Activated CD8-positive, alpha-beta memory T cell treated with anti-CD3 and anti-CD28 coated beads, Interleukin-2, amount 50 U/mL, for 1 hour (primary cell): ENCODE measurements at regions not wholly inside any gene's neighbourhood (a gene's known extent, or its start where the extent isn't known, plus 50 kb on each side); places are given as distances from the start of the nearest gene placed in this dataset.

Experiments
- DNase-seq: peaks from one replicate; pipeline ENCODE4 v3.0.0-alpha.2; 2020; ENCODE audit errors: extremely low read depth

DNA sequence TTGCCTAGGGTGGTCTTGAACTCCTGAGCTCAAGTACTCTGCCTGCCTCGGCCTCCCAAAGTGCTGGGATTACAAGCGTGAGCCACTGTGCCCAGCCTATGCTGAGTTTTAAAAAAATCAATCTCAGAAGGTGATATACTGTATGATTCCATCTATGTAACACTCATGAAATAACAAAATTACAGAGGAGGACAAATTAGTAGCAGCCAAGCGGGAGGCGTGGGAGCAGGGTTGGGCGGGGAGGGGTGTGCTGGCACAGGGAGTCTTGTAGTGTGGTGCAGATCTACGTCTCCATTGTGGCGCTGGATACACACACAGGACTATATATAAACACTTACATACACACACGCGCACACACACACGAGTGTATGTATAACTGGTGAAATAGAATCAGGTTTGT, 80.6 kb upstream of the LINGO1 start:
- no peak for DNase-seq

DNA sequence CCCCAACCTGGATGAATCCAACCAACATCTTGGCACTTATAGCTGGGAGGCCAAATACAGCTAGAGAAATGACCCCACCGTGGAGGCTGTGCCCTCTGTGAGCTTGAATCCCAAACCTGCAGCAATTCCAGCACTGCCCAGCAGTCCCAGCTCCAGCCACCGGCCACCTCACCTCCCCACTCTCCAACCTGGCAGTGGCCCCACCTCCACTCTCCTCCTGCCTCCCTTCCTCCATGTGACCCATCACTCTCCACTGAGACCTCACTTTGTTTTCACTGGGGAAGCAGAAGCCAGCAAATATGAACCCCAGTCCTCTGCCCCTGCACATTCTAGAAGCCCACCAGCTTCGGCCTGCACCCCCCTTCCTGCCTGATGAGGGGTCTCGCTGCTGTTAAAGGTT, 79.7 kb upstream of the LINGO1 start:
- DNase-seq, result no peak

DNA sequence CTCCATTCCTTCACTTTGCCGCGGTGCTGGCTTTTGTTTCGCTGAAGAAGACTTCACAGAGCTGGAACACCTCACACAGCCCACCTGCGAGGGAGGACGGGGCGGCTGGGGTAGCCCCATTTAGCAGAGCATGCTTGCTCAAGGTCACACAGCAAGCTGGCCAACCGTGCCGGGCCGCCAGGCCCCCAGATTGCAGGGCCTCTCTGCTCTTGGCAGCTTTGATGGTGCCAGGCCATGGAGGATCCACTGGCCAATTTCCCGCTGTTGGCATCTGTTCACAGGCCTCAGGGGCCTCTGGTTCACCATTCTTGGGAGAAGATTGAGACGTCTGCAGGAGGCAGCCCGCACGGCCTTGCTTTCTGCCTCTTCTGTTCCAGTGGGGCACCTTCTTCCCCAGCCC, 77.9 kb upstream of the LINGO1 start:
- DNase-seq, result no peak

DNA sequence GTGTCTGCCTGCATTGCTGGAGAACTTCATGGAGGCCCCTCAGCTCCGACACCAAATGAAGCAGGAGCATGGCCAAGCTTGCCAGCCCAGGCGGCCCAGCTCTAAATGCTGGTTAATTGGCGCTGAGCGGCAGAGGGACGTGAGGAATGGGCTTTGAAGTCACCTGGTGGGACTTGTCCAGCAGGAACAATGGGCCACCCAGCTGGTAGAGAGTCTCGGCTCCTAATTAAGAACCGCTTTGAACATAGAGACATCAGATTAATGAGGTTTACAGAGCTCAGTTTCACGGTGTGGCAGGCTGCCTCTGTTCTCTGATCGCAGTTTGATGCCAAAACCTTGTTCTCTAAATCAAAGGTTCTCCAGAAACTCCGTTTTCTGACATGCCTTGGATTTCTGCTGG, 77.5 kb upstream of the LINGO1 start:
- DNase-seq, result no peak

DNA sequence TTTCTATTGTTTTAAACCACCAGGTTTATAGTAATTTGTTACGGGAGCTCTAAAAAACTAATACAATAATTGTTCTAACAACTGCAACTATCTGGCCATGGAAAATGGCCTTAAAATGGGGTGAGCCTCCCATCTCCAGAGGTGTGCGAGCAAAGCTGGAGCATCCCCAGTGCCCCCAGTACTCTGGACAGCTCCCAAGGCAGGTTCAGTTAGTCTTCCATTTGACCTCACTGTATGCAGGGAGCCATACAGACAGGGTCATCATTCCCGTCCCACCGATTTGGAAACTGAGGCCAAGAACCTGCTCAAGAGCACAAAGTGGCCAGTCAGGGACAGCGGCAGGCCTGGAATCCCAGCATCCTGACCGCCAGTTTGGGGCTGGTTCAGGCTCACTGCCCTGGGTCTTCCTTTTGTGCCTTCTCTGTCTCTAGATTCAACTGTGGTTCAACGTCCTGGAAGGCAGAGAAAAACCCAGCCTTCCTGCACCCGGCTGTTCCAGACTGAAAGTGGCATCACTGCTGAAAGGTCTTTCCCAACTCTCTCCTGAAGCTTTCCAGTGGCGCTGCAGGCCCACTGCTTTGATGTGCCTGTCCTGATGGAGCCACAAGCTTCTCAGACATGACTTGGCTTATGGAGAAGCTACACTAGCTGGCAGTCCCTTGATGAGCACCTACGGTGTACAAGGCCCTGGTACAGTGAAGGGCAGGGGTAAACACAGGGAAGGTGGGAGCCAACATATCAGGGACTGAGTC, 76.6 kb upstream of the LINGO1 start:
- DNase-seq, result no peak

DNA sequence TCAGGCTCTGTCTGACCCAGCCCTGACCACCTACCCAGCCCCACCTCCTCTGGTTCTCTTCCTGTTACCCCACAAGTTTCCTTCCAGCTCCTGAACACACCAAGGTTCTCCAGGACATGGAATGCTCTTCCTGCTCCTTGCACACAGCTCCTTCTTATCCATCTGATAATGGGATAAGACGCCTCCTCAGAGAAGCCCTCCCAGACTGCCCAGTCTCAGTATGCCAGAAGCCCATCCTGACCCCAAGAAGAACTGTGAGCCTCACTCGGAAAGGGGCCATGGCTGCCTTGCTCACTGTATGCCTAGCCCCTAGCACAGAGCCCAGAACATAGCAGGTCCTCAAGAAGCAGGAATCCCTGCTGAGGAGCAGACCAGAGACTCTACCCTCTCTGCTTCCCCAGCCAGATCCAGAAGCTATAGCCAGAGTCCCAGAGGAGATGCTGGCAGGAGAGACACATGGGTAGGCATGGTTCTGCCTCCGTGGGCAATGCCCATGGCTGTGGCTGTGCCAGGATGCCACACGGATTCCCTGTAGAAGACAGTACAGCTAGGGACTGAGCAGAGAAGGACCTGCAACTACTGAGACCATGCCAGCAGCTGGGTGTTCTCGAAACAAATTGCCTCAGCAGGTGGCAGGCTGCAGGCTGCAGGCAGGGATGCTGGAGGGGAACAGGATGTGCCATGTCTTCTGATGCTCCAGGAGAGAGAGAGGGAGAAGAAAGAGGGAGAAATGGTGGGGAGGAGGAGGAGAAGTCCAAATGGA, 74.0 kb upstream of the LINGO1 start:
- no peak for DNase-seq

DNA sequence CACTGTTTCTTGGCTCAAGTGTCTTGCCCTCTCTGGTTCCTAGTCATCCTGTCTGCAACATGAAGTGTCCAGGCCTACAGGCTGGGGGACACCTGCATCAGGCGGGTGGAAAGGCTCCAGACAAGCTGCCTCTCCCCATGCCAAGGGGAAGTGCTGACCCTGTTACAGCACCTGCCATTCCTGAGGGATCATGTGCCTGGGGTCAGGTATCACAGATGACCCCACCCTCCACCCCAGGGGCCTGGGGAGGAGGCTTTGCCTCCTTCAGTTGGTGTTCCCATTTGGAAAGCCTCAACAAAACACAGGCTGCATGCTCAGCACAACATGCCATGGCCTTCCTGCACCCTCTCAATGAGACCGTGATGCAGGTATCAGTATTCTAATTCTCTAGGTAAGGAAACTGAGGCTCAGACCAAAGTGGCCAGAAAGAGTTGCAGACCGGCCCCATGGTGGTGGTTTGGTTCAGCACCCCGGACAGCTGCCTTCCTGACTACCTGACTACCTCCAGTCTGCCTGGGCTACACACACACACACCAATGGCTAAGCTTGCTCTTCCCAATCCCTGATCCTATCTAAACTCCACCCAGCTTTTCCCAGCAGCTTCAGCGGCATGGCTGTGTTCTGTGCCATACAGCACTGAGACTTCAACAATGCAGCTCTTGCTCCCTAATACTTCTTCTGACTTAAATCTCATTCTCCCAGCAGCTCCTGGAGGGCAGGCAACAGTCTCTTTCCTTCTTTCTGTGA, 69.7 kb upstream of the LINGO1 start:
- no peak for DNase-seq

DNA sequence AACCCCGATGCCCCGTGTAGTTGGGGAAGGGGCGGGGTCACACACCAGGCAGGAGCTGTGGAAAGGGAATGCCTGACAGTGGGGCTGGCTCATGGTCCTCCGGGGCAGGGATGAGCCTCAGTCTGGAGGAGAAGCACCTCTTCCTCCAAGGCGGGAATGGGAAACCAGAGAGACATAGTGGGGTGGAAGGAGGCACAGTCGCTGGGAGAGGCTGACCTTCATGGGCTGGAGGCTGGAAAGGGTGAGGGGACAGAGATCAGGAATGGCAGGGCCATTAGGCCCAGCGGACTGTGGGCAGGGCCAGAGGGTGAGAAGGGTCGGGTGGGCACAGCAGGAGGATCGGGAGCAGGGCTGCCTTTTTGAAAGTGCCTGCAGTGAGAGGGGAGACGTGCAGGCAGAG, 65.8 kb upstream of the LINGO1 start:
- DNase-seq, result no peak

DNA sequence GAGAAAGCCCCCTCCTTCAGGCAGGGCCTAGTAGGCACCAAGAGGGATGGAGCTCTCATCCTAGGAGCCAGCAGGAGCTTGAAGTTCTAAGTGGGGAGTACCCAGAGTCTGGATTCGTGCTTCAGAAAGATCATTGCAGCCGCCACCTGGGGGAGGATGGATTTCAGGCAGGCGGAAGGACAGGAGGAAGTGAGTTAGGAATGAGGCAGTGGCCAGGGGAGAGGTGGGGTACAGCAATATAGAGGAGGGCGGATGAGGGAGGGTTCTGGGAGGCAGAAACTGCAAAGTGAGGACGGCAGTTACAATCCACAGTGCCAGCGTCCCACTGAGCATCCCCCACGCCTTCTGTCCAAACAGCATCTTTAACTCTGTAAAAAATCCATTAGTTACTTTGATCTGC, 65.2 kb upstream of the LINGO1 start:
- no peak for DNase-seq

DNA sequence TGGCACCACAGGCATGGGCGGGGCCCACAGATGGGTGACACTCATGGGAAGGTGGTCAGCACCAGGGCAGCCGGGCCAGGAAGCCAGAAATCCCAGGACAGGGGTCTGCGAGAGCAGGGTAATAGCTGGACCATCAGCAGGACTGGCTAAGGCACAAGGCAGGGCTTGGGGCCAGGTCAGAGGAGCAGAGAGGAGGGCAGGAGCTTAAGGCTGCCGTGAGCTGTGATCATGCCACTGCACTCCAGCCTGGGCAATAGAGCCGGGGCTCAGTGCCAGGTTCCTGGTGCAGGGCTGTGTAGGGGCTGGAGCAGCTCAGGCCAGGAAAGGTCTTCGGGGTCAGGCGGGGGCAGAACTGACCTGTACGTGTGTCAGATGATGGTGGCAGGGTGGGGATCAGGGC, 64.2 kb upstream of the LINGO1 start:
- DNase-seq, result no peak

DNA sequence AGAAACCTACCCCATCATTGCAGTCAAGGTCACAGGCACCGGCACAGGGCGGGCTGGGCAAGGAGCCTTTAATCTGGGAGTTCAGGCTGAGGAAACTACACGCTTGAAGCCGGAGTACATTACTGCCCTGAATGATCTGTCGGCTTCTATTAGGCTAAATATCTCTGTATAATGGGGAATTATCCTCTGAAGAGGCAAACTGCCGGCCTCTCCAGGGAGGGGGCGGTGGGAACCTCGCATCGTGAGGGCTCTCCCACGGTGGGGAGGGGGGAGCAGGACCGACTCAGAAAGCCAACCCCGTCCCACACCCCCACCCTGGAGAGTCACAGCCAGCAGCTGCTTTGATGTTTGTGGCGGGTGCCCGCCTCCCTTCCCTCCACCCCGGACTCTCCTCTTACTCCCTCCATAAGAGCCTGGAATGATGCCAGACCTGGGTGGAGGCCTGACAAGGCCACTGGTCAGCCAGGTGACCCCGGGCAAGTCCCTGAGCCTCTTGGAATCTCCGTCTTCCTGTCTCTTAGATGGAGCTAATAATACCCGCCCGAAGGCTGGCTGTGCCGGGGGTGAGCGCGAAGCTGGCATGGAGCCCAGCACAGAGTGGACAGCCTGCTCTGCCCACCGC, 63.4 kb upstream of the LINGO1 start:
- no peak for DNase-seq

DNA sequence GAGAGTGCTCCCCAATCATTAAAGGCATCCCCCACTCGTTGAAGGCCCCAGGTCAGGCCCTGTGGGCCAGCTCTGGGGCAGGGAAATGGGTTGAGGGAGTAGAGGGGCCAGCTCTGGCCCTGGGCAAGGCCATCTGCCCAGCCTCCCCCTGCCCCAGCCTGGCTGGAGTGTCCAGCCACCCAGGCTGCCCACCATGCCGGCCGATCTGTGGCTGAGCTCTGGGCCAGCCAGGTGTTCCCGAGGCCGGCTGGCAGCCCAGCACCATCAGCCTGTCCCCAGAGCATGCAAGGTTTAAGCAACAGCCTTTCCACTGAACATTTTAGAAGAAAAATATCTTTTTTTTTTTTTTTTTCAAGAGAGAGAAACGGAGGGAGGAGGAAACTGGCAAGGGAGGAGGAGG, 62.8 kb upstream of the LINGO1 start:
- DNase-seq, result no peak

DNA sequence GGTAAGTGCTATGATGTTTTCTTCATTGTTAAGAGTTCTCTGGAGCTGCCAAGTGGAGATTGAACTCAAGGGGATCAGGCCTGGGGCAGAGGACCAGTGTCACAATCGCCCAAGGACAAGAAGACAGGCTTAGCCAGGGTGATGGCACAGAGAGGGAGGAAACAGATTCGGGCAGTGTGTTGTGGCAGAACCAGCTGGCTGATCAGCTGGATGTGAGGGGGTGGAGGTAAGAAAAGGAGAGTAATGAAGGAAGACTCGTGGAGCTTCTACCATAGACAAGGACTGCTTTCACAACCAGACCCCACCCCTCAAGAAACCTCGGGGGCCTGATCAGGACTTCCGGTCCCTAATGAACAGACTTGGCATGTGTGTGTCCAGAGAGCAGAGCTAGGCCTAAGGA, 60.9 kb upstream of the LINGO1 start:
- no peak for DNase-seq

DNA sequence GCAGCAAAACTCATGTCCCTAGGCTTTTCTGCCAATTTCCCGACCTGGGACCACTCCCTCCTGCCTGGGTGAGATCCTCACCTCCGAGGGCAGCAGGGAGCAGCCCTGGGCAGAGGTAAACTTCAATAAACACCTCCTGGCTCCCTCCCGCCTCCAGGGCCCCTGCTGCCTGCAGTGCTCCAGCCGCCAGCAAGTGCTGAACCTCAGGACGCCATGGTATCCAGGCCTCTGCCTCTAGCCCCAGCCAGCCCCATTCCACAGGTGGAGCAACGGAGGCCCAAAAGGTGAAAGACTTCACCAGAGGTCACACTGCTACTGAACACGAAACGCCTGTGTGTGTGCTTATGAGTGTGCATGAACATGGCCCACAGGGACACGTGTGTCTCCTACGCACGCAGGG, 59.9 kb upstream of the LINGO1 start:
- no peak for DNase-seq

DNA sequence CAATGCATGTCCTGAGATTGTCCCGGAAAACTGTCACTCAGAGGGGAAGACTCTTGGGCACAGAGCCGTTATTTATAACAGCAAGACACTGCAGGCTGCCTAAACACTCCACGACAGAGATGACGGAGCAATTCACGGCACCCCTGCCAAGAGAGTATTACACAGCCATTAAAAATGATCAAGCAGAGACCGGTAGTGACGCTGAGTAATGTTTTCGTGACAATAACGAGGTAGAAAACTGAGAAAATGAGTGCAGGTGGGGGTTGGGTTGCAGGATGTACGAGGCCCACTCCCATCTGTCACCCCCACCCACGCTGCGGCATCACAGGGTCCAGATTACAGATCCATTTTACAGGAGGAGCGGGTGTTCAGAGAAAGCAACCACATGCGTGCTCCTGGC, 58.9 kb upstream of the LINGO1 start:
- no peak for DNase-seq

DNA sequence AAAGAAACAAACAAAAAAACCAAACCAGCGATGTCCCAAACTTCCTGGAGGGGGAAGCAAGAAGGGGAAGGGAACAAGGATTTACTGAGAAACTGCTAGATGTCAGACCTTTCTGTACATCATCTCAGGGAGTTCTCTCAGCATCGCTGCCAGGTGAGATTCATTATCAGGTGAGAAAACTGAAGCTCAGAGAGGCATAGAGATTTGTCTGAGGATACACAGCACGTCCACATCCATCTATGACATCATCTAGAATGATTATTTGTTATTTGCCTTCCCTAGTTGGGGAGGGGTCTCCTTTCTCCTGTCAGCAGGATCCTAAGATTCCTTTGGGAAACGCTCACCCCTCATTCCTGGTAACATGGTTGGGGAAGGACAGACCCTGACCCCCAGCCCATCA, 57.1 kb upstream of the LINGO1 start:
- DNase-seq, result no peak

DNA sequence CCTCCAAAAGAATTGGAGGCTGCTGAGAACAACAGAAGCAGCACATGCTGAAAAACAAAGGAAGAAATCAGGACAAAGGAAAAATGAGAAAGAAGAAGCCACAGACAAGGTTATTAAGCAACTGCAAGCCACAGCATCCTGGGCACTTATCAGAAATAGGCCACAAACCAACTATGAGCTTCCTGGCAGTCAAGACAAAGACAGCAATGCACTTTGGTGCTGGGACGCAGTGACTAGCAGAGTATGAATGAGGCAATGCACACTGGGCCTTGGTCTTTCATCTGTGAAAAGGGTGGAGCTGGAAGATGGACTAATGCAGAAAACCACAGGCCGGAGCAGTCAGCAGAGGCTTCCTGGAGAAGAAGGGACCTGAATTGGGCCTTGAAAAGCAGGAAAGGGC, 56.0 kb upstream of the LINGO1 start:
- no peak for DNase-seq

DNA sequence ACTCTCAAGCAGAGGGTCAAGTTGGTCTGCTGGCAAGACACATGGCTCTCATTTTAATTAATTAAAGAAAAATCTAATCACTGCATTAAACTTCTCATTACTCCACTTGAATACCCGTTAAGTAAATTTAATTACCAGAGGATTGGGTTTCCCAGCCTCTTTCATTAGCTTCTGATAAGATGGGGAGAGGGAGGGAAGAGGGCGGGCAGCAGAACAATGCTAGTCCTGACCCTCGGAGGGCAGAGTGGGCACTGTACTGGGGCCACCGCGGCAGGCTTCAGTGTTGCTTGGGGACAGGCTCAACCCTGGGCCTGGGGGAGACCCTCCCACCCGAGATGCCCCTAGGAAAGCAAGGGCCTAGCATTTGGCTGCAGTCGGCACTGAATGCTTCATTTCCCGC, 55.6 kb upstream of the LINGO1 start:
- DNase-seq, result no peak

DNA sequence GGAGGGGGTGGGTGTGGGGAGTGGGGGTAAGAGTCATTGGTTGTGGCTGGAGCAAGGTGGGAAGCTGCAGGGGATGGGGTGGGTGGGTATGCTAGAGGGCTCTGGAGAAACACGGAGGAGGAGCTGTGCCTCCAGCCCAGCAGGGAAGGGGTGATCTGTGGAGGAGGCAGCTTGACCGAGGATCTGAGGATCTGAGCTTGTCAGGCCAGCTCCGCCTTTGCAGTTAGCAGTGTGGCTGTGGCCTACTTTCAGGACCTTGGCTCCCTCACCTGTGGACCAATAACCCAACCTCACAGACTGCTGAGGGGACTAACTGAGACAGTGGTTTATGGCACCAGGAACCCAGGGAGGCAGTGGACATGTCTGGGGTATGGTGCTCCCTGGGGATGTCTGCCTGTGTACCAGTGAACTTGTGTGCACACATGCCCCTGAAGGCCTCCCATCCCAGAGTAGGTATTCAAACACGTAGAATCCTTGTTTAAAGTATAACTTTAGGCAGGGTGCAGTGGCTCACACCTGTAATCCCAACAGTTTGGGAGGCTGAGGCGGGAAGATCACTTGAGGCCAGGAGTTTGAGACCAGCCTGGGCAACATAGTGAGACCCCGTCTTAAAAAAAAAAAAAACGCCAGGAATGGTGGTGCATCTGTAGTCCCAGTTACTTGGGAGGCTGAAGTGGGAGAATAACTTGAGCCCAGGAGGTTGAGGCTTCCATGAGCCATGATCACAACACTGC, 52.5 kb upstream of the LINGO1 start:
- no peak for DNase-seq

DNA sequence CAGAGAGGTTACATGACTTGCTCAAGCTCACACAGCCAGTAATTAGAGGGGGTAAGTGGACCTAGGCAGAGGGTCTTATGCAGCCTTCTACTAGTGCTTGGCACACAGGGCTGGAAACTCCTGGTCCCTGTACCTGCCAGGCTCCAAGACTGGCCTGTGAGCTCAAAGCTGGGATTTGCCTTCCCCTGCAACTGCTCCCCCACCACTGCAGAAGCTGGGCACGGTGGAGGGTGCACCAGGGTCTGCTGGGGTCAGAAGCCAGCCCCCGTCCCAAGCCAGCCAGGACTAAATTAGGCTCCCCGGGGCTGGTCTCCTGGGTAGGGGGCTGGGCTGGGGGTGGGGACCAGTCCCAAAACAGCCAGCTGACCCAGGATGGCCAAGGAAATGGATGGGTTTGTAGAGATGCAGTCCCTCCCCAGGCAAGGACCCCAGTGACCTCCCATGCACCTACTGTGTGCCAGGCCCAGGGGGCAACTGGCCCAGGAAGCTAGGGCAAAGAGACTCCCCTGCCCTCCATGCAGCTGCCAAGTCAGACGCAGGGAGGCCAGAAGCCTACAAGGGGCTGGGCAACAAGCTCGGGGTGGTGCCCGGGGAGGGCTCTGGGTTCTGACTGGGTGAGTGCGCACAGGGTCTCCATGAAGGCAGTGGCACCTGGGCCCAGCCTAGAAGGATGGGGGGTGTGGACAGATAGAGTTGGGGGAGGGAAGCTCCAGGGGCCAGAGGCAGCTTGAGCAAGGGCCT, 51.8 kb upstream of the LINGO1 start:
- no peak for DNase-seq

DNA sequence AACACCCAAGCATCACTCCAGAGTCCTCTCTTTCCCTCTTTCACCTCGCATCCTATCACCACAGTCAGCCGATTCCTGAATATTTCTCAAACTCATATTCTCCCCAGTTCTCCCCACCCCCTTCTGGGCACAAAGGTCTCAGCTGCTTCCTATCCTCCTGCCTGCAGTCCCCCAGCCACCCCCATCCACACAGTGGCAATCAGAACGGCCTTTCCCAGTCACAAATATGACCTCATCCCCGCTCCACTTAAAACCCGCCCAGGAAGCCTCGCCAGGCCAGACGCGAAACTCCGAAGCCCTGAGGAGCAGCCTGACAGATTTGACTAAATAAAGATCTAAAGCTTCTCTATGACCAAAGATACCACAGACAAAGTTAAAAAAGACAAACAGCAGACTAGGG, 49.9 kb upstream of the LINGO1 start:
- DNase-seq, result no peak
